Activated T-cell treated with anti-CD3 and anti-CD28 coated beads, Interleukin-2, amount 50 U/mL, for 24 hours (primary cell): ENCODE measurements at regions not wholly inside any gene's neighbourhood (a gene's known extent, or its start where the extent isn't known, plus 50 kb on each side); places are given as distances from the start of the nearest gene placed in this dataset.
"Not testable (repeated sequence)": the region's sequence is repeated elsewhere in the genome, so short reads cannot be mapped to it uniquely, and the experiment has no call there.

ENCODE experiments used
- DNase-seq: peaks from one replicate; pipeline ENCODE4 v3.0.0-alpha.2; 2020
- H3K27ac Mint-ChIP-seq: 2 replicates; pipeline ENCODE4 v1.8.0; 2020; ENCODE audit warnings: mild to moderate bottlenecking, mixed read lengths
- H3K27me3 Mint-ChIP-seq: 2 replicates; pipeline ENCODE4 v1.8.0; 2020; ENCODE audit warnings: mixed read lengths
- H3K36me3 Mint-ChIP-seq: 2 replicates; pipeline ENCODE4 v1.8.0; 2020; ENCODE audit warnings: low read depth, mixed read lengths
- H3K4me1 Mint-ChIP-seq: 2 replicates; pipeline ENCODE4 v1.8.0; 2020; ENCODE audit warnings: low read depth, mixed read lengths
- H3K4me3 Mint-ChIP-seq: 2 replicates; pipeline ENCODE4 v1.8.0; 2020; ENCODE audit warnings: mild to moderate bottlenecking, moderate library complexity, mixed read lengths
- H3K9me3 Mint-ChIP-seq: 2 replicates; pipeline ENCODE4 v1.8.0; 2020; ENCODE audit warnings: mixed read lengths

GRCh38 chr13:80513196-80513595, 172.3 kb upstream of the SPRY2 start:
- H3K4me3 Mint-ChIP-seq, result no peak overlapping the region
- no peaks in the 10 kb centered on the region for H3K27me3 Mint-ChIP-seq
- H3K27ac Mint-ChIP-seq, result no peak overlapping the region
- H3K9me3 Mint-ChIP-seq, result peaks cover 10% of the 10 kb centered on the region
- DNase-seq, result no peak
- no peaks in the 10 kb centered on the region for H3K4me1 Mint-ChIP-seq
- no peaks in the 10 kb centered on the region for H3K36me3 Mint-ChIP-seq

- Mint-ChIP-seq H3K4me3 (no peak overlapping the region), H3K36me3 (no peaks in the 10 kb centered on the region), H3K9me3 (peaks cover 10% of the 10 kb centered on the region), H3K27me3 (no peaks in the 10 kb centered on the region), H3K27ac (no peak overlapping the region), H3K4me1 (no peaks in the 10 kb centered on the region)
- no peak for DNase-seq
Observed at GRCh38 chr13:80510686-80511085, 169.8 kb upstream of the SPRY2 start.

- Mint-ChIP-seq H3K4me3 (no peak overlapping the region), H3K27ac (no peak overlapping the region), H3K27me3 (no peaks in the 10 kb centered on the region), H3K36me3 (no peaks in the 10 kb centered on the region), H3K4me1 (no peaks in the 10 kb centered on the region), H3K9me3 (peaks cover 6% of the 10 kb centered on the region)
- DNase-seq, result no peak
Observed at GRCh38 chr13:80509264-80509663, 168.3 kb upstream of the SPRY2 start.

GRCh38 chr13:80508031-80508430, 167.1 kb upstream of the SPRY2 start:
- H3K27ac Mint-ChIP-seq, result no peak overlapping the region
- H3K27me3 Mint-ChIP-seq, result no peaks in the 10 kb centered on the region
- H3K4me1 Mint-ChIP-seq, result no peaks in the 10 kb centered on the region
- H3K9me3 Mint-ChIP-seq, result peaks cover 6% of the 10 kb centered on the region
- DNase-seq, result no peak
- H3K36me3 Mint-ChIP-seq, result no peaks in the 10 kb centered on the region
- H3K4me3 Mint-ChIP-seq, result no peak overlapping the region

GRCh38 chr13:80504453-80504852, 163.5 kb upstream of the SPRY2 start:
- H3K27ac Mint-ChIP-seq, result no peak overlapping the region
- no peak for DNase-seq
- no peak overlapping the region for H3K4me3 Mint-ChIP-seq
- H3K9me3 Mint-ChIP-seq, result peaks cover 8% of the 10 kb centered on the region
- no peaks in the 10 kb centered on the region for H3K27me3 Mint-ChIP-seq
- H3K4me1 Mint-ChIP-seq, result no peaks in the 10 kb centered on the region
- no peaks in the 10 kb centered on the region for H3K36me3 Mint-ChIP-seq

GRCh38 chr13:80502359-80502758, 161.4 kb upstream of the SPRY2 start:
- Mint-ChIP-seq H3K27me3 (no peaks in the 10 kb centered on the region), H3K36me3 (no peaks in the 10 kb centered on the region), H3K9me3 (peaks cover 8% of the 10 kb centered on the region), H3K4me1 (no peaks in the 10 kb centered on the region), H3K4me3 (no peak overlapping the region), H3K27ac (no peak overlapping the region)
- no peak for DNase-seq

- H3K36me3 Mint-ChIP-seq, result no peaks in the 10 kb centered on the region
Observed at GRCh38 chr13:80501556-80501955, 160.6 kb upstream of the SPRY2 start.

GRCh38 chr13:80499536-80500290, 158.8 kb upstream of the SPRY2 start:
- Mint-ChIP-seq H3K27me3 (no peaks in the 10 kb centered on the region), H3K27ac (no peak overlapping the region), H3K4me3 (no peak overlapping the region), H3K36me3 (no peaks in the 10 kb centered on the region), H3K4me1 (no peaks in the 10 kb centered on the region), H3K9me3 (peaks cover 2% of the 10 kb centered on the region)
- no peak for DNase-seq

More at GRCh38 chr13:80501556-80501955, 160.6 kb upstream of the SPRY2 start:
- H3K27ac Mint-ChIP-seq, result no peak overlapping the region
- peaks cover 3% of the 10 kb centered on the region for H3K9me3 Mint-ChIP-seq
- H3K4me3 Mint-ChIP-seq, result no peak overlapping the region
- no peak for DNase-seq
- H3K4me1 Mint-ChIP-seq, result no peaks in the 10 kb centered on the region
- H3K27me3 Mint-ChIP-seq, result no peaks in the 10 kb centered on the region

- Mint-ChIP-seq H3K27me3 (no peaks in the 10 kb centered on the region), H3K4me1 (no peaks in the 10 kb centered on the region), H3K9me3 (peaks cover 2% of the 10 kb centered on the region), H3K27ac (no peak overlapping the region), H3K4me3 (no peak overlapping the region), H3K36me3 (no peaks in the 10 kb centered on the region)
- DNase-seq, result no peak
Observed at GRCh38 chr13:80498433-80498832, 157.5 kb upstream of the SPRY2 start.

- no peaks in the 10 kb centered on the region for H3K4me1 Mint-ChIP-seq
- no peaks in the 10 kb centered on the region for H3K36me3 Mint-ChIP-seq
- no peaks in the 10 kb centered on the region for H3K27me3 Mint-ChIP-seq
- H3K9me3 Mint-ChIP-seq, result peaks cover 2% of the 10 kb centered on the region
- H3K27ac Mint-ChIP-seq, result no peak overlapping the region
- DNase-seq, result no peak
- H3K4me3 Mint-ChIP-seq, result no peak overlapping the region
Observed at GRCh38 chr13:80497978-80498377, 157.1 kb upstream of the SPRY2 start.

GRCh38 chr13:80497439-80497838, 156.5 kb upstream of the SPRY2 start:
- H3K4me1 Mint-ChIP-seq, result no peaks in the 10 kb centered on the region

GRCh38 chr13:80496721-80497397, 155.9 kb upstream of the SPRY2 start:
- Mint-ChIP-seq H3K36me3 (no peaks in the 10 kb centered on the region), H3K4me1 (no peaks in the 10 kb centered on the region), H3K27me3 (no peaks in the 10 kb centered on the region), H3K27ac (no peak overlapping the region), H3K9me3 (peaks cover 2% of the 10 kb centered on the region), H3K4me3 (no peak overlapping the region)
- no peak for DNase-seq

More at GRCh38 chr13:80497439-80497838, 156.5 kb upstream of the SPRY2 start:
- H3K27ac Mint-ChIP-seq, result no peak overlapping the region
- H3K4me3 Mint-ChIP-seq, result no peak overlapping the region
- H3K9me3 Mint-ChIP-seq, result peaks cover 2% of the 10 kb centered on the region
- no peaks in the 10 kb centered on the region for H3K27me3 Mint-ChIP-seq
- no peaks in the 10 kb centered on the region for H3K36me3 Mint-ChIP-seq
- no peak for DNase-seq

- DNase-seq, H3K9me3 Mint-ChIP-seq, H3K27me3 Mint-ChIP-seq, H3K4me3 Mint-ChIP-seq, H3K27ac Mint-ChIP-seq, H3K4me1 Mint-ChIP-seq, H3K36me3 Mint-ChIP-seq: not testable (repeated sequence)
Observed at GRCh38 chr13:80490491-80490943, 149.6 kb upstream of the SPRY2 start.

GRCh38 chr13:80486402-80486801, 145.5 kb upstream of the SPRY2 start:
- Mint-ChIP-seq H3K36me3 (no peaks in the 10 kb centered on the region), H3K4me1 (no peaks in the 10 kb centered on the region), H3K9me3 (no peaks in the 10 kb centered on the region), H3K27me3 (no peaks in the 10 kb centered on the region), H3K4me3 (no peak overlapping the region), H3K27ac (no peak overlapping the region)
- no peak for DNase-seq

- no peak for DNase-seq
- H3K36me3 Mint-ChIP-seq, result no peaks in the 10 kb centered on the region
- H3K27ac Mint-ChIP-seq, result no peak overlapping the region
- H3K4me1 Mint-ChIP-seq, result no peaks in the 10 kb centered on the region
- H3K9me3 Mint-ChIP-seq, result no peaks in the 10 kb centered on the region
- H3K27me3 Mint-ChIP-seq, result no peaks in the 10 kb centered on the region
- no peak overlapping the region for H3K4me3 Mint-ChIP-seq
Observed at GRCh38 chr13:80483157-80483556, 142.2 kb upstream of the SPRY2 start.
